PC-9 (cell line): ENCODE measurements at regions not wholly inside any gene's neighbourhood (a gene's known extent, or its start where the extent isn't known, plus 50 kb on each side); places are given as distances from the start of the nearest gene placed in this dataset.

ENCODE experiments used
- BruUV-seq: library from RNA; stranded (reverse); fragments of 400-500 nt; replicated peaks from 2 replicates; lab custom pipeline; 2021; lab: Mats Ljungman, UMichigan
- CTCF ChIA-PET: fragments of 300-600 bp; sonication (Branson Sonifier 250); formaldehyde crosslinking; loops from one replicate; lab custom pipeline; 2022; ENCODE audit warnings: antibody characterized with exemption; lab: Charles Lee
- POLR2A ChIA-PET: fragments of 300-600 bp; sonication (Branson Sonifier 250); formaldehyde crosslinking; loops from one replicate; lab custom pipeline; 2022; ENCODE audit warnings: antibody characterized with exemption; ENCODE audit not compliant: unreplicated experiment; lab: Charles Lee
- DNase-seq, 2 experiments: peaks; one replicate each; pipeline versions ENCODE4 v3.0.0 to v3.0.0-alpha.2; 2015 to 2022; ENCODE audit warnings: mixed read lengths in 1 of 2
- H2AFZ ChIP-seq: fragments of 200-600 bp; sonication (generic); 2 replicates; pipeline ENCODE4 v1.8.1; 2017; ENCODE audit warnings: antibody characterized with exemption
- H3F3A ChIP-seq: fragments of 200-600 bp; sonication (generic); 2 replicates; pipeline ENCODE4 v1.8.1; 2017; ENCODE audit warnings: antibody characterized with exemption, mild to moderate bottlenecking, low read depth; ENCODE audit not compliant: insufficient read depth
- H3K27ac ChIP-seq: fragments of 200-600 bp; sonication (generic); 2 replicates; pipeline ENCODE4 v1.6.1; 2016; ENCODE audit warnings: mixed run types
- H3K27me3 ChIP-seq: fragments of 200-600 bp; sonication (generic); 2 replicates; pipeline ENCODE4 v1.6.1; 2016; ENCODE audit warnings: low read depth, mixed run types; ENCODE audit not compliant: insufficient read depth
- H3K36me3 ChIP-seq: fragments of 200-600 bp; sonication (generic); 2 replicates; pipeline ENCODE4 v1.6.1; 2016; ENCODE audit warnings: low read depth, mixed run types
- H3K4me1 ChIP-seq: fragments of 200-600 bp; sonication (generic); replicated peaks from 2 replicates; pipeline ENCODE4 v1.6.1; 2016; ENCODE audit warnings: mixed run types; ENCODE audit not compliant: insufficient read depth
- H3K4me2 ChIP-seq: fragments of 200-600 bp; sonication (generic); 2 replicates; pipeline ENCODE4 v1.6.1; 2017; ENCODE audit warnings: mixed run types
- H3K4me3 ChIP-seq: fragments of 200-600 bp; sonication (generic); 2 replicates; pipeline ENCODE4 v1.6.1; 2016; ENCODE audit warnings: mixed run types
- H3K79me2 ChIP-seq: fragments of 200-600 bp; sonication (generic); 2 replicates; pipeline ENCODE4 v1.6.1; 2017; ENCODE audit warnings: low read depth, mixed run types
- H3K9me2 ChIP-seq: fragments of 200-600 bp; sonication (generic); 2 replicates; pipeline ENCODE4 v1.8.1; 2017; ENCODE audit warnings: mild to moderate bottlenecking; ENCODE audit not compliant: insufficient read depth
- H3K9me3 ChIP-seq: fragments of 200-600 bp; sonication (generic); 2 replicates; pipeline ENCODE4 v1.8.1; 2016; ENCODE audit warnings: low read depth; ENCODE audit not compliant: insufficient read depth
- H4K20me1 ChIP-seq: fragments of 200-600 bp; sonication (generic); 2 replicates; pipeline ENCODE4 v1.8.1; 2017; ENCODE audit not compliant: insufficient read depth
- EZH2 ChIP-seq: fragments of 200-600 bp; sonication (generic); IDR thresholded peaks from 2 replicates; pipeline ENCODE4 v1.8.0; 2017; ENCODE audit warnings: antibody characterized with exemption, low read depth
- intact Hi-C: fragments of 100-400 bp; cut with micrococcal nuclease; formaldehyde crosslinking; loops from one replicate; pipeline ENCODE4 v1.10.0; 2022; ENCODE audit not compliant: unreplicated experiment
- TF ChIP-seq, protein P1 (sequence below): fragments of 200-600 bp; sonication (generic); conservative IDR thresholded peaks from 2 replicates; pipeline ENCODE4 v1.6.1; 2017; ENCODE audit warnings: mixed run types, antibody characterized with exemption, mild to moderate bottlenecking, moderate library complexity

DNA sequence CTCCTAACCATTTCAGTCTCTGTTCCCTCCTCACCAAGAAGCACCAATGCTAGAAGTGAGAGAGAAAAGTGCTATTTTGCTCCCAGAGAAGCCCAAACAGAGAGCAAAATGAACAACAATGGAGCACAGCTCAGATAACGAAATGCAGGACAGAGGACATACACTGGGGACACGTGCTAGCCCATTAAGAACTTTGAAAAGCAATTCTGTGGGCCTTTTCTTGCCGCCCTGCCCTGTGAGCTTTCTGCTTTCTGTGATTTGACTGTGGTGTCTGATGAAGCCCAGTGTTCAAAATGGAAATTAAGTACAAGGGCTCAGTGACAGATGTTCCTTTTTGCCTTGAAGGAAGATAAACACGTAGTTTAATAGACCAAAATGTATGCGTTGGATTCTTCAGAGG is 130.8 kb downstream of the S1PR1 start:
- DNase-seq = no peak
- Histone ChIP-seq H4K20me1 (no peaks in the 10 kb centered on the region), H3K9me3 (peaks cover 1% of the 10 kb centered on the region), H2AFZ (no peak overlapping the region), H3K4me1 (peaks cover 9% of the 10 kb centered on the region), H3K27ac (no peak overlapping the region), H3K79me2 (no peaks in the 10 kb centered on the region), H3K9me2 (no peaks in the 10 kb centered on the region), H3K36me3 (no peaks in the 10 kb centered on the region), H3F3A (no peaks in the 10 kb centered on the region; the same call in 1 of the 2 replicates), H3K4me2 (no peak overlapping the region), H3K27me3 (no peaks in the 10 kb centered on the region), H3K4me3 (no peak overlapping the region)
- ChIA-PET POLR2A (interaction anchor here (0.7 kb wide), 1 partner anchor 73 kb away, joined by 7 read pairs; no protein-coding TSS in a partner anchor), CTCF (no interaction called here)
- no TSS peak for BruUV-seq
- intact Hi-C loops = no loop called here
- TF ChIP-seq, protein P1, sequence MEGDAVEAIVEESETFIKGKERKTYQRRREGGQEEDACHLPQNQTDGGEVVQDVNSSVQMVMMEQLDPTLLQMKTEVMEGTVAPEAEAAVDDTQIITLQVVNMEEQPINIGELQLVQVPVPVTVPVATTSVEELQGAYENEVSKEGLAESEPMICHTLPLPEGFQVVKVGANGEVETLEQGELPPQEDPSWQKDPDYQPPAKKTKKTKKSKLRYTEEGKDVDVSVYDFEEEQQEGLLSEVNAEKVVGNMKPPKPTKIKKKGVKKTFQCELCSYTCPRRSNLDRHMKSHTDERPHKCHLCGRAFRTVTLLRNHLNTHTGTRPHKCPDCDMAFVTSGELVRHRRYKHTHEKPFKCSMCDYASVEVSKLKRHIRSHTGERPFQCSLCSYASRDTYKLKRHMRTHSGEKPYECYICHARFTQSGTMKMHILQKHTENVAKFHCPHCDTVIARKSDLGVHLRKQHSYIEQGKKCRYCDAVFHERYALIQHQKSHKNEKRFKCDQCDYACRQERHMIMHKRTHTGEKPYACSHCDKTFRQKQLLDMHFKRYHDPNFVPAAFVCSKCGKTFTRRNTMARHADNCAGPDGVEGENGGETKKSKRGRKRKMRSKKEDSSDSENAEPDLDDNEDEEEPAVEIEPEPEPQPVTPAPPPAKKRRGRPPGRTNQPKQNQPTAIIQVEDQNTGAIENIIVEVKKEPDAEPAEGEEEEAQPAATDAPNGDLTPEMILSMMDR = no peak
- no peak for TF ChIP-seq EZH2

DNA sequence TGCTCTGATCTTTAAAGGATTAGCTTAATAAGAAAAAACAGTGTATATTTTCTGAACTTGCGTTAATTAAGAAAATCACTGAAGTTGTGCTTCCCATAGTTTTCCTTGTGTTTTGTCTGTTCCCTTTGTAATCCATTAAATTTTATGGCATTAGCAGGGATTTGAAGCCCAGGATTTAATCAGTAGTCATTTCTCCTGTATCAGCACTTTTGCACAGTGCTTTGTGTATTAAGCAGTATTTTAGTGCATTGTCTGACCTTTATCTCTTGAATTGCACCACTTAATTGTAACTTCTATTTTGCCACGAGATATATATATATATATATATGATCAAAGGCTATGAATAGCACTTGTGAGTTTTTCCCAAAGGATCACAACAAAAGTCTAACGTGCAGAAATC is 133.7 kb downstream of the S1PR1 start:
- H3K9me3 ChIP-seq = peaks cover 4% of the 10 kb centered on the region
- intact Hi-C loops = no loop called here
- BruUV-seq = no TSS peak
- DNase-seq = no peak
- no peaks in the 10 kb centered on the region for H3K27me3 ChIP-seq
- H3F3A ChIP-seq = no peaks in the 10 kb centered on the region; the same call in 1 of the 2 replicates
- H3K4me3 ChIP-seq = no peak overlapping the region
- no peaks in the 10 kb centered on the region for H4K20me1 ChIP-seq
- H3K4me2 ChIP-seq = no peak overlapping the region
- H3K9me2 ChIP-seq = no peaks in the 10 kb centered on the region
- no peak overlapping the region for H2AFZ ChIP-seq
- H3K36me3 ChIP-seq = no peaks in the 10 kb centered on the region
- TF ChIP-seq EZH2 = no peak
- TF ChIP-seq, protein P1 = no peak
- H3K79me2 ChIP-seq = no peaks in the 10 kb centered on the region
- no peak overlapping the region for H3K27ac ChIP-seq
- H3K4me1 ChIP-seq = peaks cover 9% of the 10 kb centered on the region
- ChIA-PET CTCF (interaction anchor here (0.6 kb wide), 1 partner anchor 133 kb away, joined by 4 read pairs; no protein-coding TSS in a partner anchor), POLR2A (no interaction called here)

DNA sequence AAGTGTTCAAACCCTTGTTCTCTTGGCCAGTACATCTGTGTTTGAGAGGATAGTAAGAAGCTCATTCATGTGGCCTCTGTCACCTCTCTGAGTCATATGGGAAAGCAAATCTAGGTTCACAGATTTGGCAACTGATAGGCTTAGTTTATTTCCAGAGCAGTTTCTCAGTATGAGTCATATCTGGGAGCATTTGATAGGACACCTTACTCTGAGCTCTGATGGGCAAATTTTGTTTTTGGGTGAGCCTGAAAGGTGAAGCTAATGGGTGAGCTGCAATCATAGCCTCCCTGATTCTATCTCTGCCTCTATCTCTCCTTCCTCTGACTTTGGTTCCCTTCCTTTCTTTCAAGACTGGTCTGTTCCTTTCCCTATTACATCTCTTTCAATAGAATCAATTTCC is 134.4 kb downstream of the S1PR1 start:
- H2AFZ ChIP-seq = no peak overlapping the region
- no peaks in the 10 kb centered on the region for H3K27me3 ChIP-seq
- H4K20me1 ChIP-seq = no peaks in the 10 kb centered on the region
- no TSS peak for BruUV-seq
- H3K9me3 ChIP-seq = peaks cover 4% of the 10 kb centered on the region
- peaks cover 9% of the 10 kb centered on the region for H3K4me1 ChIP-seq
- H3F3A ChIP-seq = no peaks in the 10 kb centered on the region; the same call in 1 of the 2 replicates
- H3K79me2 ChIP-seq = no peaks in the 10 kb centered on the region
- H3K9me2 ChIP-seq = no peaks in the 10 kb centered on the region
- peak in 1 of 2 experiments; percentile 89 for DNase-seq
- H3K4me2 ChIP-seq = peak overlapping the region; percentile 4; the same call in 1 of the 2 replicates
- TF ChIP-seq, protein P1 = no peak
- TF ChIP-seq EZH2 = no peak
- H3K36me3 ChIP-seq = no peaks in the 10 kb centered on the region
- intact Hi-C loops = no loop called here
- CTCF ChIA-PET = interaction anchor here (0.6 kb wide), 1 partner anchor 133 kb away, joined by 4 read pairs; no protein-coding TSS in a partner anchor
- POLR2A ChIA-PET = no interaction called here
- no peak overlapping the region for H3K27ac ChIP-seq
- no peak overlapping the region for H3K4me3 ChIP-seq
